BJ (cell line): ENCODE measurements at regions not wholly inside any gene's neighbourhood (a gene's known extent, or its start where the extent isn't known, plus 50 kb on each side); places are given as distances from the start of the nearest gene placed in this dataset.

Source experiments
- CTCF ChIA-PET: fragments of 350-600 bp; formaldehyde crosslinking; extraction: SDS; loops from one replicate; lab custom pipeline; 2021; ENCODE audit warnings: antibody characterized with exemption, inconsistent platforms; lab: Yijun Ruan, JAX
- POLR2A ChIA-PET: fragments of 300-600 bp; sonication (Branson Sonifier 250); formaldehyde crosslinking; extraction: SDS; loops from one replicate; lab custom pipeline; 2021; ENCODE audit warnings: antibody characterized with exemption; lab: Charles Lee
- DNase-seq: peaks from one replicate; pipeline ENCODE4 v3.0.0-alpha.2; 2011; ENCODE audit warnings: low read depth
- H3K27me3 ChIP-seq: 2 replicates; pipeline ENCODE4 v1.6.0; 2011; ENCODE audit warnings: low read length; ENCODE audit not compliant: control insufficient read depth, insufficient read depth
- H3K36me3 ChIP-seq: 2 replicates; pipeline ENCODE4 v1.5.1; 2011; ENCODE audit warnings: low read length; ENCODE audit not compliant: control insufficient read depth, insufficient read depth
- H3K4me3 ChIP-seq: 2 replicates; pipeline ENCODE4 v1.5.1; 2011; ENCODE audit warnings: low read depth, mild to moderate bottlenecking, control low read depth, low read length
- TF ChIP-seq, protein P1 (sequence below): IDR thresholded peaks from 2 replicates; pipeline ENCODE4 v1.5.1; 2011; ENCODE audit warnings: low read depth, mild to moderate bottlenecking, control low read depth, inconsistent platforms, low read length, moderate library complexity; ENCODE audit not compliant: insufficient read depth

DNA sequence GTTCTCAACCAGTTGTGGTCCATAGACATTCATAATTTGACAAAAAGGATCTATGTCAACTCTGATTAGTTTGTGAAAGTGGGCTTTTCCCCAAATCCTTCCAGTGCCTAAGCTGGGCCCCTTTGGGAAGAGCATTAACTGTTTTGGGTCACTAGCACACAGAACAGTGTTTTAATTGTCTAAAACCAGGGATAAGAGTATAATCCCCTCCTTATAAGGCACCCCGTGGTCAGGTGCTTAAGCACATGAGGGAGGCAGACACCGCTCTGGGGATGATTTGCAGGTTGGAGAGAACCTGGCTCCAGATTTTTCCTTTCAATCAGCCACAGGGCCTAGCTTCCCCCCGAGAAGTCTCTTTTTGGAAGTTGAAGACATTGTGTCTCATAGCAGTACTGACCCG, 53.6 kb upstream of the RFX8 start:
- H3K27me3 ChIP-seq = 0 out of 2 replicates have a peak, but pooled peaks cover 1% of the 10 kb centered on the region
- ChIA-PET POLR2A (no interaction called here), CTCF (interaction anchor here (2.0 kb wide), 1 partner anchor 10 kb away, joined by 6 read pairs; no protein-coding TSS in a partner anchor)
- H3K4me3 ChIP-seq = no peak overlapping the region
- TF ChIP-seq, protein P1, sequence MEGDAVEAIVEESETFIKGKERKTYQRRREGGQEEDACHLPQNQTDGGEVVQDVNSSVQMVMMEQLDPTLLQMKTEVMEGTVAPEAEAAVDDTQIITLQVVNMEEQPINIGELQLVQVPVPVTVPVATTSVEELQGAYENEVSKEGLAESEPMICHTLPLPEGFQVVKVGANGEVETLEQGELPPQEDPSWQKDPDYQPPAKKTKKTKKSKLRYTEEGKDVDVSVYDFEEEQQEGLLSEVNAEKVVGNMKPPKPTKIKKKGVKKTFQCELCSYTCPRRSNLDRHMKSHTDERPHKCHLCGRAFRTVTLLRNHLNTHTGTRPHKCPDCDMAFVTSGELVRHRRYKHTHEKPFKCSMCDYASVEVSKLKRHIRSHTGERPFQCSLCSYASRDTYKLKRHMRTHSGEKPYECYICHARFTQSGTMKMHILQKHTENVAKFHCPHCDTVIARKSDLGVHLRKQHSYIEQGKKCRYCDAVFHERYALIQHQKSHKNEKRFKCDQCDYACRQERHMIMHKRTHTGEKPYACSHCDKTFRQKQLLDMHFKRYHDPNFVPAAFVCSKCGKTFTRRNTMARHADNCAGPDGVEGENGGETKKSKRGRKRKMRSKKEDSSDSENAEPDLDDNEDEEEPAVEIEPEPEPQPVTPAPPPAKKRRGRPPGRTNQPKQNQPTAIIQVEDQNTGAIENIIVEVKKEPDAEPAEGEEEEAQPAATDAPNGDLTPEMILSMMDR = no peak
- DNase-seq = no peak
- H3K36me3 ChIP-seq = no peaks in the 10 kb centered on the region

DNA sequence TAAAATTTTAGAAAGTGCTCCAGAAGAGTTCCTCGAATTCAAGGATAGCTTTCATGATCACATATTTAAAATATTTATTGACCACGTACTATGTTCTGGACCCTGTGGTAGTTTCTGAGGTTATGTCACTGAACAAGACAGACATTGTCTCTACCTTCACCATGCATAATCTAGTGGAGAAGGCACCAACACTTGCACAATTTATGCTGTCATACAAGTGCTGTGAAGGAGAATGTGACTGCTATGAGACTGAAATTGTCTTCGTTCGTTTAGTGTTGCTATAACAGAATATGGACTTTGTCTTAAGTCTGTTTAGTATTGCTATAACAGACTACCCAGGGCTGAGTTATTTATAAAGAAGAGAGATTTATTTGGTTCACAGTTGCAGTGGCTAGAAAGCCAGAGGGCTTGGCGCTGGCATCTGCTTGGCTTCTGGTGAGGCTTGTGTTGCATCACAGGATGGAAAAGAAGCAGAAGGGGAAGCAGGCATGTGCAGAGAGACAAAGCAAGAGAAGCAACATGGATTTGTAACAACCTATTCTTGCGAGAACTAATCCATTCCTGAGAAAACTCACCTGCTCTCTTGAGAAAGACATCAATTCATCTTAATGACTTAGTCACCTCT, 50.0 kb upstream of the RFX8 start:
- Histone ChIP-seq H3K27me3 (0 out of 2 replicates have a peak, but pooled peaks cover 1% of the 10 kb centered on the region), H3K36me3 (no peaks in the 10 kb centered on the region), H3K4me3 (no peak overlapping the region)
- ChIA-PET POLR2A (no interaction called here), CTCF (no interaction called here)
- no peak for DNase-seq
- TF ChIP-seq, protein P1 = no peak
